HepG2 (cell line): ENCODE measurements at regions not wholly inside any gene's neighbourhood (a gene's known extent, or its start where the extent isn't known, plus 50 kb on each side); places are given as distances from the start of the nearest gene placed in this dataset.

Source experiments
- ATAC-seq: fragments of 200-7000 bp; cut with Tn5 transposase; 3 replicates; pipeline ENCODE4 v1.9.1; 2020; ENCODE audit warnings: mild to moderate bottlenecking, moderate library complexity
- BruUV-seq: library from RNA; stranded (reverse); fragments of 400-500 nt; replicated peaks from 2 replicates; lab custom pipeline; 2021; lab: Mats Ljungman, UMichigan
- CTCF ChIA-PET: fragments of 300-600 bp; formaldehyde crosslinking; extraction: SDS; loops from one replicate; lab custom pipeline; 2021; ENCODE audit warnings: low total read pairs, inconsistent platforms, low intra/inter-chr PET ratio; lab: Yijun Ruan, JAX
- POLR2A ChIA-PET: fragments of 350-600 bp; sonication (Branson Sonifier 250); formaldehyde crosslinking; loops from one replicate; lab custom pipeline; 2020; ENCODE audit warnings: antibody characterized with exemption, inconsistent platforms; lab: Yijun Ruan, JAX
- DNase-seq: peaks from one replicate; pipeline ENCODE4 v3.0.0-alpha.2; 2015; ENCODE audit warnings: low spot score
- FAIRE-seq: peaks from 3 replicates; lab custom pipeline; 2011; peaks lifted over from hg19 to GRCh38; lab: Jason Lieb, UNC
- H2AFZ ChIP-seq: one replicate; pipeline ENCODE4 v1.6.1; 2011; ENCODE audit warnings: low read length, inconsistent platforms
- H3K27ac ChIP-seq: fragments of 300-600 bp; 3 replicates; pipeline ENCODE4 v1.8.0; 2011; ENCODE audit warnings: mixed run types, mild to moderate bottlenecking, mixed read lengths, low read length, inconsistent platforms; ENCODE audit not compliant: insufficient read depth; ENCODE audit errors: extremely low read length
- H3K27me3 ChIP-seq, 2 experiments: fragments of 200-600 bp in 1 of 2; 2 replicates in 1 of 2; 3 replicates in 1 of 2; pipeline versions ENCODE4 v1.6.0 to v1.8.0; 2011; ENCODE audit warnings: low read length in 2 of 2, mild to moderate bottlenecking in 2 of 2, moderate library complexity in 2 of 2, inconsistent platforms in 1 of 2; ENCODE audit not compliant: insufficient read depth in 2 of 2, control insufficient read depth in 1 of 2
- H3K36me3 ChIP-seq, 2 experiments: fragments of 200-600 bp in 1 of 2; replicated peaks in 1 of 2; 2 replicates in 1 of 2; 3 replicates in 1 of 2; pipeline versions ENCODE4 v1.5.1 to v1.8.0; 2011; ENCODE audit warnings: low read length in 2 of 2, inconsistent platforms in 1 of 2; ENCODE audit not compliant: insufficient read depth in 2 of 2, control insufficient read depth in 1 of 2
- H3K4me1 ChIP-seq: 2 replicates; pipeline ENCODE4 v1.5.1; 2012; ENCODE audit warnings: low read length, inconsistent platforms; ENCODE audit not compliant: insufficient read depth
- H3K4me2 ChIP-seq: 2 replicates; pipeline ENCODE4 v1.6.0; 2011; ENCODE audit warnings: low read depth, low read length, inconsistent platforms
- H3K4me3 ChIP-seq, 3 experiments: fragments of 200-600 bp in 1 of 3; sonication (generic), shearing (Covaris generic) in 1 of 3; replicated peaks in 1 of 3; 2 replicates each; pipeline ENCODE4 v1.5.1; 2011 to 2016; ENCODE audit warnings: low read length in 3 of 3, inconsistent platforms in 2 of 3, low read depth in 2 of 3, mild to moderate bottlenecking in 2 of 3, control low read depth in 1 of 3, mixed read lengths in 1 of 3; ENCODE audit not compliant: insufficient read depth in 1 of 3
- H3K79me2 ChIP-seq: one replicate; pipeline ENCODE4 v1.6.1; 2011; ENCODE audit warnings: low read length, inconsistent platforms; ENCODE audit not compliant: insufficient read depth
- H3K9ac ChIP-seq: 2 replicates; pipeline ENCODE4 v1.6.0; 2011; ENCODE audit warnings: mild to moderate bottlenecking, low read depth, low read length, inconsistent platforms; ENCODE audit not compliant: insufficient read depth
- H3K9me3 ChIP-seq: 2 replicates; pipeline ENCODE4 v1.5.1; 2012; ENCODE audit warnings: mild to moderate bottlenecking, low read length
- H4K20me1 ChIP-seq: 2 replicates; pipeline ENCODE4 v1.6.0; 2011; ENCODE audit warnings: inconsistent platforms, mild to moderate bottlenecking, low read length, moderate library complexity; ENCODE audit not compliant: insufficient read depth
- MYNN ChIP-seq: sonication (generic); formaldehyde crosslinking; IDR thresholded peaks from 2 replicates; pipeline ENCODE4 v1.4.0; 2020; ENCODE audit warnings: mild to moderate bottlenecking, low read depth, missing genetic modification reagents
- NFE2L1 ChIP-seq: sonication (generic); formaldehyde crosslinking; IDR thresholded peaks from 2 replicates; pipeline ENCODE4 v1.4.0; 2020; ENCODE audit warnings: missing genetic modification reagents, mild to moderate bottlenecking, borderline replicate concordance
- ZNF3 ChIP-seq: IDR thresholded peaks from 2 replicates; pipeline ENCODE4 v1.7.0; 2017; ENCODE audit warnings: inconsistent platforms
- ZNF615 ChIP-seq: sonication (generic); formaldehyde crosslinking; IDR thresholded peaks from 2 replicates; pipeline ENCODE4 v1.5.0; 2020; ENCODE audit warnings: mild to moderate bottlenecking, missing genetic modification reagents, borderline replicate concordance
- WGBS: methylation state at CpG from one replicate; pipeline ENCODE4 v1.1.6; 2017; ENCODE audit warnings: low lambda C conversion rate; 5-methylcytosine and 5-hydroxymethylcytosine counted together
- in situ Hi-C: cut with HindIII; loops from 2 replicates; pipeline ENCODE4 v1.10.0; 2017; ENCODE audit warnings: low pct_unique_long_range_greater_than_20kb; ENCODE audit not compliant: extremely low pct_ligation_motif_present
- intact Hi-C: fragments of 100-400 bp; cut with micrococcal nuclease; formaldehyde crosslinking; loops from one replicate; pipeline ENCODE4 v1.10.0; 2022; ENCODE audit not compliant: unreplicated experiment
- TF ChIP-seq, protein P1 (sequence below): sonication (generic); formaldehyde crosslinking; conservative IDR thresholded peaks from 2 replicates; pipeline ENCODE4 v1.4.0; 2020; ENCODE audit warnings: mild to moderate bottlenecking, missing genetic modification reagents, moderate library complexity
- TF ChIP-seq, protein P2 (sequence below): sonication (generic); formaldehyde crosslinking; IDR thresholded peaks from 2 replicates; pipeline ENCODE4 v1.4.0; 2020; ENCODE audit warnings: missing genetic modification reagents

- no peaks in the 10 kb centered on the region for H3K36me3 ChIP-seq
- H3K4me1 ChIP-seq = 0 out of 2 replicates have a peak, but pooled peaks cover 11% of the 10 kb centered on the region
- no peaks in the 10 kb centered on the region for H3K27me3 ChIP-seq
- H3K9ac ChIP-seq = no peak overlapping the region
- intact Hi-C loops = no loop called here
- WGBS = 100% methylated on average over 2 of the region's 3 CpGs
- no peak overlapping the region for H3K4me3 ChIP-seq
- H2AFZ ChIP-seq = no peak overlapping the region
- TF ChIP-seq MYNN = no peak
- TF ChIP-seq ZNF615 (CRISPR knock-in tag) = no peak
- TF ChIP-seq, protein P1, sequence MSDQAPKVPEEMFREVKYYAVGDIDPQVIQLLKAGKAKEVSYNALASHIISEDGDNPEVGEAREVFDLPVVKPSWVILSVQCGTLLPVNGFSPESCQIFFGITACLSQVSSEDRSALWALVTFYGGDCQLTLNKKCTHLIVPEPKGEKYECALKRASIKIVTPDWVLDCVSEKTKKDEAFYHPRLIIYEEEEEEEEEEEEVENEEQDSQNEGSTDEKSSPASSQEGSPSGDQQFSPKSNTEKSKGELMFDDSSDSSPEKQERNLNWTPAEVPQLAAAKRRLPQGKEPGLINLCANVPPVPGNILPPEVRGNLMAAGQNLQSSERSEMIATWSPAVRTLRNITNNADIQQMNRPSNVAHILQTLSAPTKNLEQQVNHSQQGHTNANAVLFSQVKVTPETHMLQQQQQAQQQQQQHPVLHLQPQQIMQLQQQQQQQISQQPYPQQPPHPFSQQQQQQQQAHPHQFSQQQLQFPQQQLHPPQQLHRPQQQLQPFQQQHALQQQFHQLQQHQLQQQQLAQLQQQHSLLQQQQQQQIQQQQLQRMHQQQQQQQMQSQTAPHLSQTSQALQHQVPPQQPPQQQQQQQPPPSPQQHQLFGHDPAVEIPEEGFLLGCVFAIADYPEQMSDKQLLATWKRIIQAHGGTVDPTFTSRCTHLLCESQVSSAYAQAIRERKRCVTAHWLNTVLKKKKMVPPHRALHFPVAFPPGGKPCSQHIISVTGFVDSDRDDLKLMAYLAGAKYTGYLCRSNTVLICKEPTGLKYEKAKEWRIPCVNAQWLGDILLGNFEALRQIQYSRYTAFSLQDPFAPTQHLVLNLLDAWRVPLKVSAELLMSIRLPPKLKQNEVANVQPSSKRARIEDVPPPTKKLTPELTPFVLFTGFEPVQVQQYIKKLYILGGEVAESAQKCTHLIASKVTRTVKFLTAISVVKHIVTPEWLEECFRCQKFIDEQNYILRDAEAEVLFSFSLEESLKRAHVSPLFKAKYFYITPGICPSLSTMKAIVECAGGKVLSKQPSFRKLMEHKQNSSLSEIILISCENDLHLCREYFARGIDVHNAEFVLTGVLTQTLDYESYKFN = no peak
- TF ChIP-seq ZNF3 (CRISPR knock-in tag) = no peak
- TF ChIP-seq NFE2L1 (CRISPR knock-in tag) = no peak
- TF ChIP-seq, protein P2, sequence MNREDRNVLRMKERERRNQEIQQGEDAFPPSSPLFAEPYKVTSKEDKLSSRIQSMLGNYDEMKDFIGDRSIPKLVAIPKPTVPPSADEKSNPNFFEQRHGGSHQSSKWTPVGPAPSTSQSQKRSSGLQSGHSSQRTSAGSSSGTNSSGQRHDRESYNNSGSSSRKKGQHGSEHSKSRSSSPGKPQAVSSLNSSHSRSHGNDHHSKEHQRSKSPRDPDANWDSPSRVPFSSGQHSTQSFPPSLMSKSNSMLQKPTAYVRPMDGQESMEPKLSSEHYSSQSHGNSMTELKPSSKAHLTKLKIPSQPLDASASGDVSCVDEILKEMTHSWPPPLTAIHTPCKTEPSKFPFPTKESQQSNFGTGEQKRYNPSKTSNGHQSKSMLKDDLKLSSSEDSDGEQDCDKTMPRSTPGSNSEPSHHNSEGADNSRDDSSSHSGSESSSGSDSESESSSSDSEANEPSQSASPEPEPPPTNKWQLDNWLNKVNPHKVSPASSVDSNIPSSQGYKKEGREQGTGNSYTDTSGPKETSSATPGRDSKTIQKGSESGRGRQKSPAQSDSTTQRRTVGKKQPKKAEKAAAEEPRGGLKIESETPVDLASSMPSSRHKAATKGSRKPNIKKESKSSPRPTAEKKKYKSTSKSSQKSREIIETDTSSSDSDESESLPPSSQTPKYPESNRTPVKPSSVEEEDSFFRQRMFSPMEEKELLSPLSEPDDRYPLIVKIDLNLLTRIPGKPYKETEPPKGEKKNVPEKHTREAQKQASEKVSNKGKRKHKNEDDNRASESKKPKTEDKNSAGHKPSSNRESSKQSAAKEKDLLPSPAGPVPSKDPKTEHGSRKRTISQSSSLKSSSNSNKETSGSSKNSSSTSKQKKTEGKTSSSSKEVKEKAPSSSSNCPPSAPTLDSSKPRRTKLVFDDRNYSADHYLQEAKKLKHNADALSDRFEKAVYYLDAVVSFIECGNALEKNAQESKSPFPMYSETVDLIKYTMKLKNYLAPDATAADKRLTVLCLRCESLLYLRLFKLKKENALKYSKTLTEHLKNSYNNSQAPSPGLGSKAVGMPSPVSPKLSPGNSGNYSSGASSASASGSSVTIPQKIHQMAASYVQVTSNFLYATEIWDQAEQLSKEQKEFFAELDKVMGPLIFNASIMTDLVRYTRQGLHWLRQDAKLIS = no peak
- H3K4me2 ChIP-seq = no peak overlapping the region
- FAIRE-seq (no peak), DNase-seq (no peak), ATAC-seq (no peak)
- CTCF ChIA-PET = no interaction called here
- no peak overlapping the region for H3K27ac ChIP-seq
- H3K9me3 ChIP-seq = no peaks in the 10 kb centered on the region
- BruUV-seq = no TSS peak
- in situ Hi-C loops = no loop called here
- POLR2A ChIA-PET = no interaction called here
- H4K20me1 ChIP-seq = no peaks in the 10 kb centered on the region
- no peaks in the 10 kb centered on the region for H3K79me2 ChIP-seq
These were observed 57.0 kb upstream of the PAGE5 start for GRCh38 chrX:55163171-55163570.
